Right cardiac atrium (tissue), 5 donors: ENCODE measurements at regions not wholly inside any gene's neighbourhood (a gene's known extent, or its start where the extent isn't known, plus 50 kb on each side); places are given as distances from the start of the nearest gene placed in this dataset.

ENCODE experiments used
- ATAC-seq, 2 donors: fragments of 200-7000 bp; cut with Tn5 transposase; one replicate each; pipeline versions ENCODE4 v1.8.0 to v1.9.1; 2020; ENCODE audit warnings: moderate library complexity in 2 of 2, mild to moderate bottlenecking in 1 of 2
- DNase-seq, 3 donors: peaks; one replicate each; pipeline ENCODE4 v3.0.0-alpha.2; 2020
- H3K27ac ChIP-seq: one replicate; pipeline ENCODE4 v1.5.1; 2013; ENCODE audit warnings: mild to moderate bottlenecking, low read length, control low read depth, moderate library complexity
- H3K27me3 ChIP-seq: one replicate; pipeline ENCODE4 v1.6.1; 2013; ENCODE audit not compliant: control insufficient read depth, insufficient read depth
- H3K4me1 ChIP-seq: one replicate; pipeline ENCODE4 v1.6.1; 2013; ENCODE audit warnings: low read length; ENCODE audit not compliant: control insufficient read depth, insufficient read depth
- H3K4me3 ChIP-seq: one replicate; pipeline ENCODE4 v1.5.1; 2013; ENCODE audit warnings: low read length, control low read depth
- H3K9me3 ChIP-seq: one replicate; pipeline ENCODE4 v1.6.1; 2013; ENCODE audit warnings: low read length; ENCODE audit not compliant: control insufficient read depth
- WGBS: extraction: QIAGEN DNeasy Blood & Tissue Kit; methylation state at CpG from one replicate; pipeline ENCODE4 v1.1.7; 2013; 5-methylcytosine and 5-hydroxymethylcytosine counted together
- intact Hi-C, 4 donors: fragments of 100-400 bp; cut with DNase I; formaldehyde crosslinking; loops; one replicate each; pipeline versions ENCODE4 v1.11.0 to v1.14.0; 2022 to 2023
- donor health status: healthy with polysubstance abuse.
- donor health status: DM: no; HTN: yes; CAD: no.
- donor health status: DM: no; HTN: no; CAD: no.
- donor health status: DM: no; HTN: yes; CAD: no; lungs with severe emphysema.
- donor health status: DM: yes; HTN: yes; CAD: no.

- H3K27ac ChIP-seq, result no peak overlapping the region
- H3K4me1 ChIP-seq, result no peaks in the 10 kb centered on the region
- intact Hi-C loops, result no loop called here
- no peaks in the 10 kb centered on the region for H3K9me3 ChIP-seq
- DNase-seq (no peak), ATAC-seq (no peak)
- no peaks in the 10 kb centered on the region for H3K27me3 ChIP-seq
- WGBS, result 79% methylated on average over 4 of the region's 4 CpGs
- no peak overlapping the region for H3K4me3 ChIP-seq
Measured at GRCh38 chr3:168312984-168313383, 217.3 kb upstream of the GOLIM4 start.

GRCh38 chr3:168307893-168308292 is 212.2 kb upstream of the GOLIM4 start:
- ATAC-seq (no peak), DNase-seq (no peak)
- intact Hi-C loops, result no loop called here
- H3K4me1 ChIP-seq, result no peaks in the 10 kb centered on the region
- H3K4me3 ChIP-seq, result no peak overlapping the region
- H3K9me3 ChIP-seq, result no peaks in the 10 kb centered on the region
- H3K27ac ChIP-seq, result no peak overlapping the region
- H3K27me3 ChIP-seq, result no peaks in the 10 kb centered on the region

- ATAC-seq (no peak), DNase-seq (no peak)
- Histone ChIP-seq H3K4me3 (no peak overlapping the region), H3K27me3 (no peaks in the 10 kb centered on the region), H3K27ac (no peak overlapping the region), H3K4me1 (no peaks in the 10 kb centered on the region), H3K9me3 (no peaks in the 10 kb centered on the region)
- intact Hi-C loops, result no loop called here
- WGBS, result 75% methylated on average over 1 of the region's 1 CpG
Measured at GRCh38 chr3:168295027-168295426, 199.3 kb upstream of the GOLIM4 start.

- DNase-seq (no peak), ATAC-seq (no peak)
- Histone ChIP-seq H3K27ac (no peak overlapping the region), H3K4me3 (no peak overlapping the region), H3K9me3 (no peaks in the 10 kb centered on the region), H3K27me3 (no peaks in the 10 kb centered on the region), H3K4me1 (no peaks in the 10 kb centered on the region)
- intact Hi-C loops, result no loop called here
Measured at GRCh38 chr3:168292296-168292695, 196.6 kb upstream of the GOLIM4 start.

- no peak overlapping the region for H3K27ac ChIP-seq
- no peak for ATAC-seq
- H3K27me3 ChIP-seq, result no peaks in the 10 kb centered on the region
- H3K4me3 ChIP-seq, result no peak overlapping the region
- intact Hi-C loops, result no loop called here
- no peak for DNase-seq
- H3K9me3 ChIP-seq, result no peaks in the 10 kb centered on the region
- no peaks in the 10 kb centered on the region for H3K4me1 ChIP-seq
- WGBS, result 55% methylated on average over 4 of the region's 4 CpGs
Measured at GRCh38 chr3:168289471-168290008, 193.8 kb upstream of the GOLIM4 start.

GRCh38 chr3:168288511-168289401 is 193.0 kb upstream of the GOLIM4 start:
- H3K9me3 ChIP-seq, result no peaks in the 10 kb centered on the region
- ATAC-seq (no peak), DNase-seq (no peak)
- 73% methylated on average over 5 of the region's 5 CpGs for WGBS
- no peak overlapping the region for H3K4me3 ChIP-seq
- intact Hi-C loops, result no loop called here
- H3K27ac ChIP-seq, result no peak overlapping the region
- H3K4me1 ChIP-seq, result no peaks in the 10 kb centered on the region
- no peaks in the 10 kb centered on the region for H3K27me3 ChIP-seq

GRCh38 chr3:168285506-168285905 is 189.8 kb upstream of the GOLIM4 start:
- WGBS, result 92% methylated on average over 2 of the region's 2 CpGs
- Histone ChIP-seq H3K4me1 (no peaks in the 10 kb centered on the region), H3K9me3 (no peaks in the 10 kb centered on the region), H3K27ac (no peak overlapping the region), H3K27me3 (no peaks in the 10 kb centered on the region), H3K4me3 (no peak overlapping the region)
- DNase-seq (no peak), ATAC-seq (no peak)
- intact Hi-C loops, result no loop called here

- no peaks in the 10 kb centered on the region for H3K27me3 ChIP-seq
- no peak overlapping the region for H3K4me3 ChIP-seq
- DNase-seq (no peak), ATAC-seq (no peak)
- H3K27ac ChIP-seq, result no peak overlapping the region
- no peaks in the 10 kb centered on the region for H3K9me3 ChIP-seq
- 93% methylated on average over 5 of the region's 5 CpGs for WGBS
- H3K4me1 ChIP-seq, result no peaks in the 10 kb centered on the region
- intact Hi-C loops, result no loop called here
Measured at GRCh38 chr3:168284728-168285127, 189.0 kb upstream of the GOLIM4 start.

- intact Hi-C loops, result no loop called here
- no peaks in the 10 kb centered on the region for H3K9me3 ChIP-seq
- no peak for ATAC-seq
- 88% methylated on average over 3 of the region's 3 CpGs for WGBS
- H3K4me1 ChIP-seq, result no peaks in the 10 kb centered on the region
- no peak overlapping the region for H3K27ac ChIP-seq
- no peak for DNase-seq
- H3K4me3 ChIP-seq, result no peak overlapping the region
- H3K27me3 ChIP-seq, result no peaks in the 10 kb centered on the region
Measured at GRCh38 chr3:168275662-168276061, 179.9 kb upstream of the GOLIM4 start.

GRCh38 chr3:168273917-168274316 is 178.2 kb upstream of the GOLIM4 start:
- intact Hi-C loops, result no loop called here
- H3K27ac ChIP-seq, result no peak overlapping the region
- H3K27me3 ChIP-seq, result no peaks in the 10 kb centered on the region
- H3K4me1 ChIP-seq, result no peaks in the 10 kb centered on the region
- DNase-seq (no peak), ATAC-seq (no peak)
- 77% methylated on average over 2 of the region's 2 CpGs for WGBS
- no peak overlapping the region for H3K4me3 ChIP-seq
- no peaks in the 10 kb centered on the region for H3K9me3 ChIP-seq

GRCh38 chr3:168273036-168273435 is 177.3 kb upstream of the GOLIM4 start:
- DNase-seq (no peak), ATAC-seq (no peak)
- Histone ChIP-seq H3K9me3 (no peaks in the 10 kb centered on the region), H3K4me3 (no peak overlapping the region), H3K4me1 (no peaks in the 10 kb centered on the region), H3K27me3 (no peaks in the 10 kb centered on the region), H3K27ac (no peak overlapping the region)
- 97% methylated on average over 2 of the region's 2 CpGs for WGBS
- intact Hi-C loops, result no loop called here
